ENCODE measurements at regions not wholly inside any gene's neighbourhood (a gene's known extent, or its start where the extent isn't known, plus 50 kb on each side); places are given as distances from the start of the nearest gene placed in this dataset.

GRCh38 chr4:148633720-148634119, 191.5 kb upstream of the NR3C2 start:
- ATAC-seq, result no peak
- Mint-ChIP-seq H3K27ac (no peak overlapping the region), H3K4me1 (no peaks in the 10 kb centered on the region), H3K9me3 (peaks cover 14 to 32% of the 10 kb centered on the region in 2 donors), H3K4me3 (no peak overlapping the region), H3K36me3 (no peaks in the 10 kb centered on the region), H3K27me3 (ENCODE audit: low read depth in 2 of 2) (no peaks in the 10 kb centered on the region)
- Histone ChIP-seq H3K4me3 (ENCODE audit: low read length) (no peak overlapping the region), H3K27ac (ENCODE audit: low read length) (no peak overlapping the region), H3K4me1 (ENCODE audit: control insufficient read depth, insufficient read depth, low read length) (no peaks in the 10 kb centered on the region), H3K27me3 (ENCODE audit: control insufficient read depth, insufficient read depth, low read length) (no peaks in the 10 kb centered on the region), H3K36me3 (ENCODE audit: control insufficient read depth, insufficient read depth, low read length) (no peaks in the 10 kb centered on the region), H3K9me3 (ENCODE audit: control insufficient read depth, insufficient read depth, low read length) (peaks cover 9% of the 10 kb centered on the region)
- 81% methylated on average over 3 of the region's 3 CpGs for WGBS (ENCODE audit: insufficient coverage)
- TF ChIP-seq, protein P1, sequence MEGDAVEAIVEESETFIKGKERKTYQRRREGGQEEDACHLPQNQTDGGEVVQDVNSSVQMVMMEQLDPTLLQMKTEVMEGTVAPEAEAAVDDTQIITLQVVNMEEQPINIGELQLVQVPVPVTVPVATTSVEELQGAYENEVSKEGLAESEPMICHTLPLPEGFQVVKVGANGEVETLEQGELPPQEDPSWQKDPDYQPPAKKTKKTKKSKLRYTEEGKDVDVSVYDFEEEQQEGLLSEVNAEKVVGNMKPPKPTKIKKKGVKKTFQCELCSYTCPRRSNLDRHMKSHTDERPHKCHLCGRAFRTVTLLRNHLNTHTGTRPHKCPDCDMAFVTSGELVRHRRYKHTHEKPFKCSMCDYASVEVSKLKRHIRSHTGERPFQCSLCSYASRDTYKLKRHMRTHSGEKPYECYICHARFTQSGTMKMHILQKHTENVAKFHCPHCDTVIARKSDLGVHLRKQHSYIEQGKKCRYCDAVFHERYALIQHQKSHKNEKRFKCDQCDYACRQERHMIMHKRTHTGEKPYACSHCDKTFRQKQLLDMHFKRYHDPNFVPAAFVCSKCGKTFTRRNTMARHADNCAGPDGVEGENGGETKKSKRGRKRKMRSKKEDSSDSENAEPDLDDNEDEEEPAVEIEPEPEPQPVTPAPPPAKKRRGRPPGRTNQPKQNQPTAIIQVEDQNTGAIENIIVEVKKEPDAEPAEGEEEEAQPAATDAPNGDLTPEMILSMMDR (IDR thresholded peaks at IDR 0.05), result no peak
- no peak for DNase-seq
- intact Hi-C loops (cut with micrococcal nuclease), result no loop called here

- H3K4me1 Mint-ChIP-seq, result no peaks in the 10 kb centered on the region
- Histone ChIP-seq H3K9me3 (ENCODE audit: control insufficient read depth, insufficient read depth, low read length) (peaks cover 9% of the 10 kb centered on the region), H3K27ac (ENCODE audit: low read length) (no peak overlapping the region), H3K36me3 (ENCODE audit: control insufficient read depth, insufficient read depth, low read length) (no peaks in the 10 kb centered on the region), H3K4me3 (ENCODE audit: low read length) (no peak overlapping the region), H3K27me3 (ENCODE audit: control insufficient read depth, insufficient read depth, low read length) (no peaks in the 10 kb centered on the region), H3K4me1 (ENCODE audit: control insufficient read depth, insufficient read depth, low read length) (no peaks in the 10 kb centered on the region)
- H3K36me3 Mint-ChIP-seq, result no peaks in the 10 kb centered on the region
- TF ChIP-seq, protein P1 (IDR thresholded peaks at IDR 0.05), result no peak
- DNase-seq (no peak), ATAC-seq (no peak)
- no peak overlapping the region for H3K4me3 Mint-ChIP-seq
- no peaks in the 10 kb centered on the region for H3K27me3 Mint-ChIP-seq (ENCODE audit: low read depth in 2 of 2)
- intact Hi-C loops (cut with micrococcal nuclease), result no loop called here
- peaks cover 17 to 28% of the 10 kb centered on the region in 2 donors for H3K9me3 Mint-ChIP-seq
- no peak overlapping the region for H3K27ac Mint-ChIP-seq
- no CpG with 5 or more reads among the region's 2 CpGs for WGBS (ENCODE audit: insufficient coverage)
Measured at GRCh38 chr4:148632476-148632875, 190.3 kb upstream of the NR3C2 start.

- Histone ChIP-seq H3K27ac (ENCODE audit: low read length) (no peak overlapping the region), H3K27me3 (ENCODE audit: control insufficient read depth, insufficient read depth, low read length) (no peaks in the 10 kb centered on the region), H3K36me3 (ENCODE audit: control insufficient read depth, insufficient read depth, low read length) (no peaks in the 10 kb centered on the region), H3K9me3 (ENCODE audit: control insufficient read depth, insufficient read depth, low read length) (peaks cover under 1% of the 10 kb centered on the region), H3K4me3 (ENCODE audit: low read length) (no peak overlapping the region), H3K4me1 (ENCODE audit: control insufficient read depth, insufficient read depth, low read length) (no peaks in the 10 kb centered on the region)
- H3K27me3 Mint-ChIP-seq (ENCODE audit: low read depth in 2 of 2), result no peaks in the 10 kb centered on the region
- H3K27ac Mint-ChIP-seq, result no peak overlapping the region
- H3K4me1 Mint-ChIP-seq, result no peaks in the 10 kb centered on the region
- ATAC-seq, result no peak
- intact Hi-C loops (cut with micrococcal nuclease), result no loop called here
- H3K36me3 Mint-ChIP-seq, result no peaks in the 10 kb centered on the region
- H3K9me3 Mint-ChIP-seq, result peaks cover 17 to 21% of the 10 kb centered on the region in 2 donors
- WGBS (ENCODE audit: insufficient coverage), result 92% methylated on average over 1 of the region's 1 CpG
- H3K4me3 Mint-ChIP-seq, result no peak overlapping the region
- DNase-seq, result no peak
- TF ChIP-seq, protein P1 (IDR thresholded peaks at IDR 0.05), result no peak
Measured at GRCh38 chr4:148630051-148630450, 187.8 kb upstream of the NR3C2 start.

GRCh38 chr4:148618856-148619255, 176.6 kb upstream of the NR3C2 start:
- intact Hi-C loops (cut with micrococcal nuclease), result no loop called here
- DNase-seq (no peak), ATAC-seq (no peak)
- H3K9me3 Mint-ChIP-seq, result peaks cover 20 to 22% of the 10 kb centered on the region in 2 donors
- Histone ChIP-seq H3K27ac (ENCODE audit: low read length) (no peak overlapping the region), H3K36me3 (ENCODE audit: control insufficient read depth, insufficient read depth, low read length) (no peaks in the 10 kb centered on the region), H3K9me3 (ENCODE audit: control insufficient read depth, insufficient read depth, low read length) (no peaks in the 10 kb centered on the region), H3K4me3 (ENCODE audit: low read length) (no peak overlapping the region), H3K27me3 (ENCODE audit: control insufficient read depth, insufficient read depth, low read length) (no peaks in the 10 kb centered on the region), H3K4me1 (ENCODE audit: control insufficient read depth, insufficient read depth, low read length) (no peaks in the 10 kb centered on the region)
- no peaks in the 10 kb centered on the region for H3K4me1 Mint-ChIP-seq
- TF ChIP-seq, protein P1 (IDR thresholded peaks at IDR 0.05), result no peak
- no peak overlapping the region for H3K27ac Mint-ChIP-seq
- peaks cover 9% of the 10 kb centered on the region for H3K36me3 Mint-ChIP-seq
- no peak overlapping the region for H3K4me3 Mint-ChIP-seq
- no peaks in the 10 kb centered on the region for H3K27me3 Mint-ChIP-seq (ENCODE audit: low read depth in 2 of 2)

All from natural killer cell (primary cell).